A673 (cell line): ENCODE measurements at regions not wholly inside any gene's neighbourhood (a gene's known extent, or its start where the extent isn't known, plus 50 kb on each side); places are given as distances from the start of the nearest gene placed in this dataset.

Experiments used
- BruUV-seq: library from RNA; stranded (reverse); fragments of 400-500 nt; replicated peaks from 2 replicates; lab custom pipeline; 2021; lab: Mats Ljungman, UMichigan
- CTCF ChIA-PET: fragments of 300-600 bp; sonication (Branson Sonifier 250); formaldehyde crosslinking; loops from one replicate; lab custom pipeline; 2022; ENCODE audit warnings: antibody characterized with exemption; lab: Charles Lee
- POLR2A ChIA-PET: fragments of 300-600 bp; sonication (Branson Sonifier 250); formaldehyde crosslinking; loops from one replicate; lab custom pipeline; 2022; ENCODE audit warnings: antibody characterized with exemption; ENCODE audit not compliant: low non-redundant PET; lab: Charles Lee
- DNase-seq: peaks from one replicate; pipeline ENCODE4 v3.0.0-alpha.2; 2015; ENCODE audit warnings: low spot score
- H3K27ac ChIP-seq: fragments of 200-600 bp; sonication (generic); 2 replicates; pipeline ENCODE4 v1.5.1; 2016; ENCODE audit warnings: mixed run types, low read depth, mild to moderate bottlenecking, mixed read lengths, antibody characterized with exemption, low read length; ENCODE audit not compliant: poor library complexity, severe bottlenecking
- H3K27me3 ChIP-seq: fragments of 200-600 bp; sonication (generic); replicated peaks from 2 replicates; pipeline ENCODE4 v1.6.1; 2017; ENCODE audit warnings: mixed run types, low read depth, mild to moderate bottlenecking, mixed read lengths, antibody characterized with exemption, low read length; ENCODE audit not compliant: insufficient read depth, poor library complexity
- H3K36me3 ChIP-seq: fragments of 200-600 bp; sonication (generic); 2 replicates; pipeline ENCODE4 v1.6.1; 2016; ENCODE audit warnings: mixed run types, mild to moderate bottlenecking, mixed read lengths, antibody characterized with exemption, low read length; ENCODE audit not compliant: insufficient read depth, poor library complexity, severe bottlenecking
- H3K4me1 ChIP-seq: fragments of 200-600 bp; sonication (generic); 2 replicates; pipeline ENCODE4 v1.6.1; 2017; ENCODE audit warnings: mixed run types, mild to moderate bottlenecking, mixed read lengths, antibody characterized with exemption, low read length; ENCODE audit not compliant: insufficient read depth, poor library complexity, severe bottlenecking
- H3K4me3 ChIP-seq: fragments of 200-600 bp; sonication (generic); 2 replicates; pipeline ENCODE4 v1.5.1; 2016; ENCODE audit warnings: low read depth, mixed run types, mild to moderate bottlenecking, mixed read lengths, low read length; ENCODE audit not compliant: poor library complexity, severe bottlenecking
- H3K9me3 ChIP-seq: fragments of 200-600 bp; sonication (generic); 2 replicates; pipeline ENCODE4 v1.6.1; 2016; ENCODE audit warnings: mixed run types, low read depth, mild to moderate bottlenecking, mixed read lengths, antibody characterized with exemption, low read length; ENCODE audit not compliant: poor library complexity, severe bottlenecking
- CTCF ChIP-seq: fragments of 300-800, 200-600 bp; sonication (generic); conservative IDR thresholded peaks from 2 replicates; pipeline ENCODE4 v1.5.1; 2017; ENCODE audit warnings: low read depth, mild to moderate bottlenecking, antibody characterized with exemption, low read length, moderate library complexity, mixed read lengths
- EZH2 ChIP-seq: fragments of 200-600 bp; sonication (generic); IDR thresholded peaks from 2 replicates; pipeline ENCODE4 v1.6.1; 2017; ENCODE audit warnings: borderline replicate concordance, low read depth, mild to moderate bottlenecking, mixed read lengths, antibody characterized with exemption, low read length; ENCODE audit not compliant: poor library complexity, severe bottlenecking
- intact Hi-C: fragments of 100-400 bp; cut with micrococcal nuclease; formaldehyde crosslinking; loops from one replicate; pipeline ENCODE4 v1.10.0; 2022; ENCODE audit not compliant: unreplicated experiment

GRCh38 chr22:25404928-25405816, 159.3 kb upstream of the GRK3 start:
- DNase-seq: peak; percentile 60
- H3K9me3 ChIP-seq: no peaks in the 10 kb centered on the region
- peaks cover 23% of the 10 kb centered on the region for H3K4me1 ChIP-seq
- peak overlapping the region; percentile 84 for H3K27ac ChIP-seq
- H3K36me3 ChIP-seq: no peaks in the 10 kb centered on the region
- H3K27me3 ChIP-seq: no peaks in the 10 kb centered on the region
- BruUV-seq: no TSS peak
- intact Hi-C loops: no loop called here
- TF ChIP-seq CTCF (no peak), EZH2 (no peak)
- peak overlapping the region; percentile 84 for H3K4me3 ChIP-seq
- ChIA-PET POLR2A (no interaction called here), CTCF (no interaction called here)

- H3K36me3 ChIP-seq: no peaks in the 10 kb centered on the region
- peak overlapping the region; percentile 84 for H3K4me3 ChIP-seq
- TF ChIP-seq EZH2 (no peak), CTCF (no peak)
- H3K4me1 ChIP-seq: peaks cover 18% of the 10 kb centered on the region
- H3K27me3 ChIP-seq: no peaks in the 10 kb centered on the region
- no peaks in the 10 kb centered on the region for H3K9me3 ChIP-seq
- no TSS peak for BruUV-seq
- DNase-seq: no peak
- ChIA-PET POLR2A (no interaction called here), CTCF (no interaction called here)
- H3K27ac ChIP-seq: peak overlapping the region; percentile 68
- intact Hi-C loops: no loop called here
Observed at GRCh38 chr22:25405841-25406509, 158.5 kb upstream of the GRK3 start.

GRCh38 chr22:25406510-25407210, 157.8 kb upstream of the GRK3 start:
- ChIA-PET POLR2A (no interaction called here), CTCF (no interaction called here)
- no peak for DNase-seq
- H3K4me3 ChIP-seq: no peak overlapping the region
- H3K27ac ChIP-seq: no peak overlapping the region
- H3K4me1 ChIP-seq: peaks cover 16% of the 10 kb centered on the region
- H3K9me3 ChIP-seq: no peaks in the 10 kb centered on the region
- intact Hi-C loops: no loop called here
- no peak for TF ChIP-seq CTCF
- TF ChIP-seq EZH2: no peak
- H3K27me3 ChIP-seq: no peaks in the 10 kb centered on the region
- no TSS peak for BruUV-seq
- no peaks in the 10 kb centered on the region for H3K36me3 ChIP-seq
